Calu3 (cell line): ENCODE measurements at regions not wholly inside any gene's neighbourhood (a gene's known extent, or its start where the extent isn't known, plus 50 kb on each side); places are given as distances from the start of the nearest gene placed in this dataset.

ENCODE experiments used
- BruUV-seq: library from RNA; stranded (reverse); fragments of 400-500 nt; replicated peaks from 2 replicates; lab custom pipeline; 2021; lab: Mats Ljungman, UMichigan
- CTCF ChIA-PET: fragments of 300-600 bp; sonication (Branson Sonifier 250); formaldehyde crosslinking; loops from one replicate; lab custom pipeline; 2022; ENCODE audit warnings: antibody characterized with exemption; lab: Charles Lee
- DNase-seq: peaks from one replicate; pipeline ENCODE4 v3.0.0; 2022
- H3K27ac Mint-ChIP-seq: one replicate; pipeline ENCODE4 v1.8.0; 2022; ENCODE audit warnings: mixed read lengths; ENCODE audit not compliant: unreplicated experiment
- H3K27me3 Mint-ChIP-seq: one replicate; pipeline ENCODE4 v1.8.0; 2022; ENCODE audit warnings: mixed read lengths; ENCODE audit not compliant: unreplicated experiment
- H3K36me3 Mint-ChIP-seq: one replicate; pipeline ENCODE4 v1.8.0; 2022; ENCODE audit warnings: mild to moderate bottlenecking, moderate library complexity, mixed read lengths; ENCODE audit not compliant: insufficient read depth, unreplicated experiment
- H3K4me1 Mint-ChIP-seq: one replicate; pipeline ENCODE4 v1.8.0; 2022; ENCODE audit warnings: mild to moderate bottlenecking, low read depth, mixed read lengths; ENCODE audit not compliant: unreplicated experiment
- H3K4me3 Mint-ChIP-seq: one replicate; pipeline ENCODE4 v1.8.0; 2022; ENCODE audit warnings: mild to moderate bottlenecking, low read depth, moderate library complexity, mixed read lengths; ENCODE audit not compliant: unreplicated experiment
- H3K9me3 Mint-ChIP-seq: one replicate; pipeline ENCODE4 v1.8.0; 2022; ENCODE audit warnings: low read depth, mixed read lengths; ENCODE audit not compliant: unreplicated experiment
- CTCF ChIP-seq: fragments of 200-600 bp; IDR thresholded peaks from one replicate; pipeline ENCODE4 v1.8.0; 2022; ENCODE audit warnings: antibody characterized with exemption; ENCODE audit not compliant: unreplicated experiment
- intact Hi-C: fragments of 100-400 bp; cut with micrococcal nuclease; formaldehyde crosslinking; loops from one replicate; pipeline ENCODE4 v1.10.0; 2022; ENCODE audit not compliant: unreplicated experiment

- Mint-ChIP-seq H3K36me3 (no peaks in the 10 kb centered on the region), H3K4me3 (no peak overlapping the region), H3K4me1 (no peaks in the 10 kb centered on the region), H3K9me3 (peaks cover 4% of the 10 kb centered on the region), H3K27me3 (peaks cover 11% of the 10 kb centered on the region), H3K27ac (no peak overlapping the region)
- BruUV-seq = no TSS peak
- TF ChIP-seq CTCF = no peak
- CTCF ChIA-PET = no interaction called here
- DNase-seq = no peak
- intact Hi-C loops = no loop called here
These were observed 482.2 kb downstream of the NTRK2 start for GRCh38 chr9:85151741-85152140.

- BruUV-seq = no TSS peak
- no peak for TF ChIP-seq CTCF
- no peak overlapping the region for H3K27ac Mint-ChIP-seq
- H3K9me3 Mint-ChIP-seq = peaks cover 4% of the 10 kb centered on the region
- peaks cover 14% of the 10 kb centered on the region for H3K27me3 Mint-ChIP-seq
- DNase-seq = no peak
- CTCF ChIA-PET = no interaction called here
- H3K4me1 Mint-ChIP-seq = no peaks in the 10 kb centered on the region
- intact Hi-C loops = no loop called here
- H3K36me3 Mint-ChIP-seq = no peaks in the 10 kb centered on the region
- H3K4me3 Mint-ChIP-seq = no peak overlapping the region
These were observed 481.6 kb downstream of the NTRK2 start for GRCh38 chr9:85151162-85151561.

- Mint-ChIP-seq H3K4me3 (no peak overlapping the region), H3K4me1 (no peaks in the 10 kb centered on the region), H3K27me3 (peaks cover 14% of the 10 kb centered on the region), H3K27ac (no peak overlapping the region), H3K36me3 (no peaks in the 10 kb centered on the region), H3K9me3 (peaks cover 4% of the 10 kb centered on the region)
- intact Hi-C loops = no loop called here
- BruUV-seq = no TSS peak
- TF ChIP-seq CTCF = no peak
- CTCF ChIA-PET = no interaction called here
- DNase-seq = no peak
These were observed 477.6 kb downstream of the NTRK2 start for GRCh38 chr9:85147046-85147640.

- H3K36me3 Mint-ChIP-seq = no peaks in the 10 kb centered on the region
- DNase-seq = no peak
- no peaks in the 10 kb centered on the region for H3K4me1 Mint-ChIP-seq
- intact Hi-C loops = no loop called here
- peaks cover 14% of the 10 kb centered on the region for H3K27me3 Mint-ChIP-seq
- H3K27ac Mint-ChIP-seq = no peak overlapping the region
- H3K4me3 Mint-ChIP-seq = no peak overlapping the region
- CTCF ChIA-PET = interaction anchor here (0.6 to 1.5 kb wide), 5 partner anchors 16 to 172 kb away, joined by 3 to 4 read pairs (median 3); no protein-coding TSS in a partner anchor
- peak; percentile 31 for TF ChIP-seq CTCF
- peaks cover 4% of the 10 kb centered on the region for H3K9me3 Mint-ChIP-seq
- no TSS peak for BruUV-seq
These were observed 473.4 kb downstream of the NTRK2 start for GRCh38 chr9:85142968-85143367.
